ENCODE measurements at regions not wholly inside any gene's neighbourhood (a gene's known extent, or its start where the extent isn't known, plus 50 kb on each side); places are given as distances from the start of the nearest gene placed in this dataset.

- TF ChIP-seq ZNF276 (CRISPR knock-in tag; IDR thresholded peaks at IDR 0.05; ENCODE audit: low read depth) (no peak; the same call in 1 of the 2 replicates), STAT5B (CRISPR knock-in tag; IDR thresholded peaks at IDR 0.05) (no peak), ZNF143 (CRISPR knock-in tag; IDR thresholded peaks at IDR 0.05) (0 out of 2 replicates have a peak, but pooled peaks have one; percentile 22), KDM5A (IDR thresholded peaks at IDR 0.05; ENCODE audit: borderline replicate concordance, low read length) (no peak), STAG1 (CRISPR knock-in tag; IDR thresholded peaks at IDR 0.05) (0 out of 2 replicates have a peak, but pooled peaks have one; percentile 6), POLR2G (IDR thresholded peaks at IDR 0.05; ENCODE audit: low read depth, low read length) (peak; percentile 95), RCOR2 (CRISPR knock-in tag; IDR thresholded peaks at IDR 0.05) (peak; percentile 45; the same call in 1 of the 2 replicates), ZNF563 (CRISPR knock-in tag; IDR thresholded peaks at IDR 0.05) (peak; percentile 94), ZNF574 (CRISPR knock-in tag; IDR thresholded peaks at IDR 0.05) (peak; percentile 80), PATZ1 (CRISPR knock-in tag; IDR thresholded peaks at IDR 0.05) (peak; percentile 8; the same call in 1 of the 2 replicates), GZF1 (CRISPR knock-in tag; IDR thresholded peaks at IDR 0.05) (no peak), ZNF503 (CRISPR knock-in tag; IDR thresholded peaks at IDR 0.05) (peak; percentile 77), ZMAT3 (CRISPR knock-in tag; conservative IDR thresholded peaks at IDR 0.05) (peak; percentile 84; the same call in 1 of the 2 replicates), YEATS2 (CRISPR knock-in tag; IDR thresholded peaks at IDR 0.05; ENCODE audit: borderline replicate concordance) (peak; percentile 65; the same call in 1 of the 2 replicates), POLR2AphosphoS5 (IDR thresholded peaks at IDR 0.05; ENCODE audit: low read depth, low read length) (peak; percentile 96), ZNF382 (CRISPR knock-in tag; IDR thresholded peaks at IDR 0.05; ENCODE audit: borderline replicate concordance) (no peak), ERF (CRISPR knock-in tag; IDR thresholded peaks at IDR 0.05) (peak; percentile 67), HNRNPH1 (optimal IDR thresholded peaks at IDR 0.05; ENCODE audit: low read depth, low read length) (no peak), ZSCAN22 (CRISPR knock-in tag; IDR thresholded peaks at IDR 0.05) (no peak), YEATS4 (CRISPR knock-in tag; IDR thresholded peaks at IDR 0.05; ENCODE audit: borderline replicate concordance) (peak; percentile 86)
Measured at GRCh38 chr6:27838058-27838944, 73.9 kb downstream of the OR2B2 start (continued).

Data from HepG2 (cell line).